Kidney capillary endothelial cell (primary cell): ENCODE measurements at regions not wholly inside any gene's neighbourhood (a gene's known extent, or its start where the extent isn't known, plus 50 kb on each side); places are given as distances from the start of the nearest gene placed in this dataset.

ENCODE experiments used
- DNase-seq: peaks from one replicate; pipeline ENCODE4 v3.0.0-alpha.2; 2018; ENCODE audit warnings: low spot score

DNA sequence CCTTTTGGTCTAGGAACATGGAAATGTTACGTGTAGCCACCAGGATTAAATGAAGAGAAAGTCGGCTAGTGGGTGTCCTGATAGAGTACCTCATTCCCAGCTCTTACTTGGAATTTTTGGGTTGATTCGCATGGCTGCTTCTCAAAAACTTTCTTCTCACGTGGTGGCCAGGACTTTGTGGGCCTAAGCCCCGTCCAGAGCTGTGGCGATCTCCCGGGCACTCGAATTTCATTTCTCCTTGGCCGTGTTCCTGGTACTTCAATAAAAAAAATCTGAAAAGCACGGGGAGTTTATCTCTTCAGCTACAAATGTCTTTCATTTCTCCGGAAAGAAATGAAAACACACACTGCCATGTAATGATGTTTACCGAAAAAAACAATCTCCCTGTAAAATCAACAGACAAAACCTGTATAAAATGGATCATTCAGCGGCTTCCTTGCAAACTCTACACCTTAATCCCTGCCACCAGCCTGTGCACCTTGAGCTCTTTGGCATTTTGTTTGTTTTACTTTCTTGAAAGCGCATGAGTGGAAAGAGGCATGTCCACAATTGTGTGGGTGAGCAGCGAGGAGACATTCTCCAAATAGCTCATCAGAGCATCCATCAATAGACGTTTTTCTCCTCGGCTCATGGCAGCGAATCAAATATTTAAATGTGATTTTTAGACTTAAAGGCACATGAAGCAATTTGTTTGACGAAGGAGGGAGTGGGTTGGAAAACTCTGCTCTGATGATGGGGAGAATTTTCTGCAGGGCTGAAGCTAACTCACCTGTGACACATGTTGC, 173.1 kb downstream of the TFAP2C start:
- DNase-seq: no peak

DNA sequence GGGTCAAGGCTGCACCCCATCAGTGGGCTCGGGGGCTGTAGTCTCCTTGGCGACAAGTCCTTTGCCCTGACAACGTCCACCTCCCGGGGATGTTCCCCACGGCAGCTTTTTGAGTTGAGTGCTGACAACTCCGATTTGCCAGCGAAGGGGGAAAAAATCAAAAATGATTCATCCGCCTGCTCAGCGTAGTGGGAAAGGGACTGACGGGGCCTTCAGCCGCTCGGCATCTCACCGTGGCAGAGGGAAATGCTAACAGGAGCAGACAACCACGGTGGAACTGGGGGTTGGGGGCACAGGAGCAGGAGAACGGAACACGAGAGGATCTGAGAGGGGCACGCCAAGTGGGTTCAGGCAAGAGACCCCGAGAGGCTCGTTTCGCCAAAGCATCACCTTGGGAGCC, 173.7 kb downstream of the TFAP2C start:
- no peak for DNase-seq

DNA sequence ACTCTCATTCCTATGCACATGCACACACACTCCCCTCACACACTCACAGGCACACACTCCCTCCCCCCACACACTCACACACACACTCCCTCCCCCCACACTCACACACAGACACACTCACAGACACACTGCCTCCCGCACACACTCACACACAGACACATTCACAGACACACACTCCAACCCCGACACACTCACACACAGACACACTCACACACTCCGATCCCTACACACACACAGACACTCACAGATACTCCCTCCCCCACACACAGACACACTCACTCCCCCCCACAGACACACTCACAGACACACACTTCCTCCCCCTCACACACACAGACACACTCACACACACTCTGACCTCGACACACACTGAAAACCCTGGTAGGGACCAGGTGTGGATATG, 176.2 kb downstream of the TFAP2C start:
- DNase-seq: no peak

DNA sequence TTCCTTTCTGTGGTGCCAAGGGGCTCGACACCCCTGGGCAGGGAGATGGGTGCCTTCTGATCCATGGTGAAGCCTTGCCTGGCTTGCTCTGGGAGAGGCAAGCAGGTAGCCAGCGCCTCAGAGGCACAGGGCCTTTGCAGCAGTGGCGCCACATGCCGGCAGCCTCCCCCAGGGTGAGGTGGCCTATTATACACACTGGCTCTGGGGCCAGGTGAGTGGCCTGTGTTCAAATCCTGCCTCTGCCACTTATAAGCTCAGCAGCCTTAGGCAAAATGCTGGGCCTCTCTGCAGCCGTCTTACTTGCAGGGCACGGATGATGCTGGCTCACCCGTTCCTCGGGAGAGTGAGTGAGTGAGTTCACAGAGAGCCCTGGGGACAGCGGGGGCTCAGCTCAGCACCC, 176.9 kb downstream of the TFAP2C start:
- DNase-seq: no peak

DNA sequence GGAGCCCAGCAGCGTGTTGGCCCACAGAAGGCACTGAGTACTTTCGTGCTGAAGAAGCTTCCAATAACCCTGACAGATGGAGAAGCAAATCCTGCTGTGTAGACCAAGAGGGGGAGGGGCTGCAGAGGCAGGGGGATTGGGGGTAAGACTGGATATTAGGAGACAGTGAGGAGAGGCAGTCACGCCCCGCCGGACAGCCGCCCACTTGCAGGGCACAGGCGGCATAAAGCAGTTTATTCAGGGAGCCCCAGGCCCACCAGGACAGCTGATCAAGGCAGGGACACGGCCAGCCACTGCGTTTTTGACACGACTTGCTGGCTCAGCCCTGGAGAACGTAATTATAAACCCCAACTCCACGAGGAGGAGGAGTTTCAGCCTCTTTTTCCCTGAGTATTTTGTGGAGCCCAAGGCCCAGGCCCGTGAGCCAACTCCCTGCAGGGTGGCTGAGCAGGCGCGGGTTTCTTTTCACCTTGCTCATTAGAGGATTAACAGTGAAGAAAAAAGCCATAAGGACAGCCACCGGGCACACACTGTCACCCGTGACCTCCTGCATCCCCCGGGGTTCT, 177.9 kb downstream of the TFAP2C start:
- DNase-seq: no peak

DNA sequence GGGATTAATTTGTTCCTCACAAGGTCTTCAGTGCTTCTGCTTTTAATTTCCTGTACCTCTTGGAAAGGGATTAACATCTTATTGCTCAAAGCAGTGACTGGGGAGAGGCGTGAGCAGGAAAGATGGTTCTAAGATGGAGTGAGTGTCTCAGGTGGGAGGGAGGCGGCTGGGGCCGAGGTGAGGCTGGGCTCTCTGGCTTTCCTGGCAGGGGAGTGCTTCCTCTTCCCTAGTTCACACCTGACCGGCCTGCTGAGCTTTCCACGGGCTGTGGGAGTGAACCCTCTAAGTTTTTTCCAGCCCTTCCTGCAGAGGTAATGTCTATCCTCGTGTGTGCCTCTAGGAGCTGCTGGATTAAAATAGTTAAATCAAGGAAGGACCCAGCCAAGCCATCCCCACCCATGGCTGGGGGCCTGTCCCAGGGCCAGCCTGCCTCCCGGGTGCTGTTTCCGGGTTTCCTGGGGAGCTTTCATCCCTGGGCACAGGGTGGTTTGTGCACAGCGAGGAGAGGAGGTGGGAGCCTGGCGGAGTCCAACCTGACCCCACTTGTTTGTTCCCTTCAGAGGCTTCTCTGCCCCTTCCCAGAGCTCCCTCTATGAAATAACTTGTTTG, 179.1 kb downstream of the TFAP2C start:
- DNase-seq: no peak

DNA sequence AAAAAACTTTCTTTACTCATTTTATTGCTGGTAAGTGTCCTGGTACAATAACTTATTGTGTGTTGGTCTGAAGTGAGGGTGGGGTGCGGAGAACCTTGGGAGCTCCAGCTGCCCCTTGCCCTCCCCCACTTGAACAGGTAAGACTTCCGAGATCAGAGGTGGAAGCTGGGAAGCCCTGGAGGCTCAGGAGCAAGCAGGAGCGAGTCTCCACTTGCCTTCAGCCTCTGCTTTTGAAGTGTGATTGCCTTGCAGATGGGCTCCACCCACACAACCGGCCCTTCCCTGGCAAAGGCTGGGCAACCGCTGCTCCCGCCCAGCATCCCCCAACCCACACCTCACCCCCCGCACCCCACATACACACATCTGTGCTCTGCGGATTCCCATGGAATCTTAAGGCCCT, 179.6 kb downstream of the TFAP2C start:
- DNase-seq: no peak

DNA sequence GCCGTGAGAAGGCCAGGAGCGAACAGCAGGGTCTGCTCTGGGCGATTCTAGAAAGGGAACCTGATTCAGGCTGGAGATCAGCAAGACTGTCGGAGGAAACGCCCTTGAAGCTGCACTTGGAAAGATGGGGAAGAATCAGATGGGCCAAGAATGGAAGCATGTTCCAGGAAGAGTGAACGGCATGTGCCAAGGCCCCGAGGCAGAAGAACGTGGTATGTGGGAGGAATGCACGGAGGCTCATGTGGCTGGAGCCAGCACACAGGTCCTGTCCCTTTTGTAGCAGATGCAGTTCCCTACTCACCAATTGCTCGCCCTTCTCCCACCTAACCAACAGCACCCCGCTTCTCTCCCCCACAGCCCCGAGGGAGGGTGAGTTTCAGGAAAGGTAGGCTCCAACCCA, 180.6 kb downstream of the TFAP2C start:
- DNase-seq: no peak

DNA sequence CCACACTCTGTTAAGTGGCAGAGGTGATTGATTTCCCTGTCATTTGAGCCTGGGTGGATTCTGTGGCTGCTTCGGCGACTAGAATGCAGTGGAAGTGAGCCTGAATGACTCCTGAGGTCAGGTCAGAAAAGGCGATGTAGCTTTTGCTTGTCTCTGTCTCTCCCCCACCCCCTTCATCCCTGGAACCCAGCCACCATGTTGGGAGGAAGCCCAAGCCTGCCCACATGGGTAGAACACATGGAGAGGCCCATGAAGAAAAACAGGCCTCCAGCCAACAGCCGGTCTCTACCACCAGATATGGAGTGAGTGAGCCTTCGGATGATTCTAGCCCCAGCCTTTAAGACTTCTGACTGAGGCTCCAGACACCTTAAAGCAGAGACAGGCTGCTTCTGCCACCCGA, 181.0 kb downstream of the TFAP2C start:
- DNase-seq: no peak

DNA sequence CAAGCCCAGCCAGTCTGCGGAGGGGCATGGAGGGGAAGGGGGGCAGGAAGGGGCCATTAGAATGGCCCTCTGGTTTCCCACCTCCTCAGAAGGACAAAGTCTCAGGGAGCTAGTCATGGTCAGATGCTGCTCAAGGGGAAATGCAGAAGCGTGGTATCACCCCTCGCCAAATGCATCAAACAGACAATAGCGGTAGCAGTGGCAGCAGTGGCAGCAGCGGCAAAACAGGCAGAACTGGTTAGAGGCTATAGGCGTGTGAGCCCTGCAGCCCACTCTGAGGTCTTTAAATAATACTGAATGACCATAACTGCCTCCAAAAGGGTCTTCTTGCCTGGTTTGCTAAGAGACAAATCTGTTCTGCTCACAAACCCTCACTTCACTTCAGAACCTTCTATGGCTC, 186.7 kb downstream of the TFAP2C start:
- no peak for DNase-seq

DNA sequence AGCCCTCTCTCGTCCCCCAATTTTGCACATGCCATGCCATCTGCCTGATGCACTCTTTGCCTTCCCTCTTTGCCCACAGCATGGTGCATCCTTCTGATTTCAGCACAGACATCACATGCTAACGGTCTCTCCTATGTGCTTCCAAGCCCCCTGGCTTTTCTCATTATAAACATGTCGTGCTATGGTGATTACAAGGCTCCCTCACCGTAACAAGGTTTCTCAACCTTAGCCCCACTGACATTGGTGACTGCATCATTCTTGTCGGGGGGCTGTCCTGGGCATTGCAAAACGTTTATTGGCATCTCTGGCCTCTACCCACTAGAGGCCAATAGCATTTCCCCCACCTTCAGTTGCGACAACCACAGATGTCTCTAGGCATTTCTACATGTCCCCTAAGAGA, 187.2 kb downstream of the TFAP2C start:
- no peak for DNase-seq

DNA sequence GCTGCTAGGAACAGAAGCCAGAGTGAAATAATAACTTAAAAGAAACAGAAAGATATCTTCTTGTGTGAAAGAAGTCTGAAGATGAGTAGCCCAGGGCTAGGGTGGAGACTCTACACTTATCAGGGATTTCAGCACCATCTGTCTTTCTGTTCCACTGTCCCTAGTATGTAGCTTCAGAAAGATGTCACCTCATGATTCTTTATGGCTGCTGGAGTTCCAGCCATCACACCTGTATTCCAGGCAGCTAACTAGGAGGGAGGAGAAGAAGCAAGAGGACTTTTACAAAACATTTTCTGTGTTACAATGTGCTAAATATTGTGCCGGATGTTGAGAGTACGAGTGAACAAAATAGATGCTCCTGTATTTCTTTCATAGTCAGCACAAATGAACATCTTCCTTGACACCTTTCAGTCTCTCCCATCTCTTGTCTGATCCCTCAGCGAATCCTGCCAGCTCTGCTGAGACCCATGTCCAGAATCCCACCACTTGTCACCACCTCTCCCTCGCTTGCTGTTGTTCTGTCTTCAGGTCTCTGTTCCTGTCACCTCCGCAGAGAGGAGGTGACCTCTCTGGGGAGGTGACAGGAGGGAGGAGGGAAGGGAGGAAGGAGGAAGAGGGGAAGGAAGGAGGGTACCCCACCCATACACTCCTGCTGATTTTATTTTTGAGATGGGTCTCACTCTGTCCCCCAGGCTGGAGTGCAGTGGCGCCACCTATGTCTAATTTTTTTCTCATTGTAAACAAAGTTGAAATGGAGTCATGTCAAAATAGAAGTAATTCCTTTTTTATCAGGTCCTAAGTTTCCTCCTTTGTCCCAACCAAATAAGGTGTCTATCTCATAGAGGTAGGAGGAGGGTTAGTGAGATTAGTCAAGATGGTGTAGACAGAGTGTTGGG, 188.9 kb downstream of the TFAP2C start:
- no peak for DNase-seq

DNA sequence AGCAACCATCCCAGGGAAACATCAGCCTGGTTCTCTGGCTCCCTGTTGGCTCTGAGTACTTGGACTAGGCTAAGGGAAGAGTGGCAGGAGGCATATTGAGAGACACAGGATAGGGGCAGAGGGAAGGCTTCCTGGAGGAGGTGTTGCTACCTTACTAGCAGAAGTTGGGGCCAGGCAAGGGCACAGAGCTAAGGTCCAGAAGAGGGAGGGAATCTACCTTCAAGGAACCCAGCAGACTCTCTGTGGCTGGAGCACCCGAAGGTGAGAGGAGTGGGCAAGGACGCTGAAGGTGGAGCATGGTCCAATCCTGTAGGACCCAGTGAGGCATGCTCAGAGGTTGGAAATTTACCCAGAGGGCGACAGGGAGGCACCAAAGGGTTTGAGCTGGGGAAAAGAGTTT, 191.9 kb downstream of the TFAP2C start:
- no peak for DNase-seq

DNA sequence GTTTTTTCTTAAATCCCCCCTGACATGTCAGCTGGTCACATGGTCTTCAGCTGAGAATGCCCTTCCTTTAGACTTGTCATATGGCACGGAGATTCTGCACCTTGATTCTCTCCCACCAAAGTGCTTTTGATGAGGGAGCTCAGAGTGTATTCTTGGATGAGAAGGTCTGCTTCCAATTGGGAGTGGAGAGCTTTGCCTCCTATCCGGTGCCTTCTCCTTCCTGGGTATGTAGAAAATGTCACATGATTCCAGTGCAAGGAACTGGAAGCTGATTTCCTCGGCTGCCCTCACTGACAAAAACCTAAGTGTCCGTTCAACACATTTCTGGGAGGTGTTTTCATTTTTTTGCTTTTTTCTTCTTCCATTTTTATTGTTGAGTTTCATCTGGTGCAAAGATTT, 197.2 kb downstream of the TFAP2C start:
- no peak for DNase-seq

DNA sequence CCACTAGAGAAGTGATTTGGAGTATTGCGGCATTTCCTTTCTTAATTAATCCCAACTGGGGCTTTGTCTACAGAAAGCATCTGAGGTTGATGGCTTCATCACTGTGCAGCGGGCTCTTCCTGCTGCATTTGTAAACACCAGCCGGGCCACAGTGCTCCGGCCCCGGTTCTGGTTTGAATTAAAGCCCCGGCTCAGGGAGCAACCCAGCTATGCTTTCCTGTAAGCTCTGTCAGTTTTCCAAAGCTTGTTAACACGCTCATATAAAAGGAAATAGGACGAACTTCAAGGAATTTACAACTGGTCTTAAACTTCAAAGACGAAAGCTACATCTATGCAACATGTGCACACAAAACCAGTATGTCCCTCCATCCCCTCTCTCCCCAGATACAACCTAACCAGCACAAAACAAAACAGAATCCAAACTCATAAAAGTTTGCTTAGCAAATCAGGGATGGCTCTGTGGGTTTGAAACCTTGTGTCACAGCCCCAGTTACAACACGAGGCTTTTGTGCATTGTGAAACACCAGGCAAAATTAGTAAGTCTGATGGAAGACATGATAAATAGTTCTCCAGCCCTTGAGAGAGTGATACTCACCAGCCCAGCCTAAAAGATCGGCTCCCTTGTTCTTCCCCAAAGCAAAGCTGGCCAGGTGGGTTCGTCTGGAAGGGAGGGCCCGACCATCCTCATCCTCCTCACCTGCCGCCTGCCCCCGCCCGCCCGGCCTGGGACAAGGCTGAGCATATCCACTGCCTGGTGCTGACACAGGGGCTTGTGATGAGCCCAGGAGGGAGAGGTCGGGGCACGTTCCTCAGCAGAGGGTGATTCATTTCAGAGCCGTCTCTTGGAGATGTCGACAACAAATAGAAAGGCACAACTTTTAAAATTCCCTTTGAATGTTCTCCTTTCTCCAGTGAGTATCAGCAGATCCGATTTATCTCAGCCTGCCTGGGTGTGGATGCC, 197.9 kb downstream of the TFAP2C start:
- no peak for DNase-seq

DNA sequence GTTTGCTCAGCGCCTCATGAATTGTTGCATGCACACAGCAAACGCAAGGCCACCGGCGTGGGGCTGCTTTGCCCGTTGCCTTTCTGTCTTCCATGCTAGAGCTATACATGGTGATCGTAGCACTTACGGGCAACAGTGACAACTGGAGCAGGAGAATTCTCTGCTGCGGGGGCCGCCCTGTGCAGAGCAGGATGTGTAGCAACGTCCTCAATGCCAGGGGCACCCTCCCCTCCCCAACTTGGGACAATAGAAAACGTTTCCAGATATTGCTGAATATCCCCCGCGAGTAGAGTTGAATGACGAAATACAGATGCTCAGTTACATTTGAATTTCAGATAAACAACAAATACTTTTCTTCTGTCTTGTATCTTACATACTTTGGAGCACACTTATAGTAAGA, 198.7 kb downstream of the TFAP2C start:
- DNase-seq: no peak

DNA sequence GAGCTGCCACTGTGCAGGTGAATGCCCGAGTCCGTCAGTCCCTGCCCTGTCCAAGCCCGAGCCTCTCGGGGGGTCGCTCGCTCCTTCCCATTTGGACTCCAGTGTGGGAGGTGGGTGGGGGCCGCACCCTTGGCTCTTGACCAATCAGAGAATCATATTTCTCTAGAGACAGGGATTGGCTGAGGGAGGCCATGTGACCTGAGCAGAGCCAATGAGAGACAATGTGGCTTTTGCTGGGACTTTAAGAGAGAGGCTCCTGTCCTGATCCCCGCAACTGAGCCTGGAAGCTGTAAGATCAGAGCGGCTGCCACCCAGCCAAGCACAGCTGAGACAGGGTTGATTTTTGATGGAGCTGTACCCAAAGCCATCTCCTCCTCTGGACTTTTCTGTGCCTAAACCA, 199.3 kb downstream of the TFAP2C start:
- DNase-seq: no peak

DNA sequence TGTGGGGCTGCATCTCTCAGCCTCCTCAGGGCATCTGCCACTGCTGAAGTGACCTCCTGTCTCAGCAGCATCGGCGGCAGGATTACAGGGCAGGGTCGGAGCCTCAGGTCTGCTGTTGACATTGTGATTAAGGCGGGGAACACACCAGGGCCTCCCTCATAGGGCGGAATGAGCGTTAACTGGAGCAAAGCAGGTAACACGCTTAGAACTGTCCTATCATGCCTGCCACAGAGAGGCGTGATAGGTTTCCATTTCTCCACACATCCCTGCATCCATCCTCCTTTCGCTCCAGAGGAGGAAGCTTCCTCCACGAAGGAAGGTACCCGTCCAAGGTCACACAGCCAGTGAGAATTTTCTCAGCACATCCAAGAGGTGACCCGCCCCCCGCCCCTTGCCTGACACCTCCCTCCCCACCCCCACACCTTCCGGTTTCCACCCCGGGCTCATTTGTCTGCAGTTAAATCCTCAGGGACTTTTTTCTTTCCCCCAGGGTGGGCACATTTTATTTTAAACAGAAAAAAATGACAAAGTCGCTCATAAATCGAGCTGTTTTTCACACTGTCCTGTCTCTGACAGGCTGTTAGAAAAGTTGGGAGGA, 200.8 kb downstream of the TFAP2C start:
- no peak for DNase-seq

DNA sequence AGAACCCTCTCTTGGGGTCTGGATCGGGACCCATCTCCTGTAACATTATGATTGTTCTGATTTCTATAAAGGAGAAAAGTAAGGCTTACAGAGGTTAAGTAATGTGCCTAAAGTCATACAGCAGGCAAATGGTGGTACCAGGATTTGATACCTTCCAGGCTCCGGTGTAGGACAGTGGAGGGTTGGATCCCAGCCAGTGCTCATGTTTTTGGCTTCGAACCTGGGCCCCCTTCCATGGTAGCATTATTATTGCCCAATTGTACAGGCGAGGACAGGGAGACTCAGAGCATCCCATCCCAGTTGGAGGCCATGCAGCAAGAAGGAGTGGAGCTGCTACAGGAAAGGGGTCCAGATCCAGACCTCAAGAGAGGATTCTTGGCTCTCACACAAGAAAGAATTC, 202.7 kb downstream of the TFAP2C start:
- no peak for DNase-seq

DNA sequence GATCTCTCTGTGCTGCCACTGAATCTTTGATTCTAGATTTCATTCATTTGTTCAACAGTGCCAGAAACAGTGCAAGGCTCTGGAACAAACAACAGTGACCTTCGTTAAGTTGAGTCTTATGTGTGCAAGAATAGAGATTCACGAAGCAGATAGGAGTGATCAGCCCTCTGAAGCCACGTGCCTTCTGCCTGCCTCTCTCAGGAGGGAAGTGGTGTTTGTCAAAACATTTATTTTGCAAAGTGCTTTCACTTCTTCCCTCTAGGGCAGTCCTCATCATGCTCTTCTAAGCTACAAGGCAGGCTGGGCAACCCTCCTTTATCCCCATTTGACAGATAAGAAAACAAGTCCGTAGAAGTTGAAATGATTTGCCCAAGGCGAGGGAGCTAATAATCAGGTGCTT, 204.3 kb downstream of the TFAP2C start:
- DNase-seq: no peak
